GM10266 (cell line): ENCODE measurements at regions not wholly inside any gene's neighbourhood (a gene's known extent, or its start where the extent isn't known, plus 50 kb on each side); places are given as distances from the start of the nearest gene placed in this dataset.

Experiments used
- DNase-seq: peaks from one replicate; pipeline ENCODE4 v3.0.0; 2012; ENCODE audit errors: extremely low spot score
- TF ChIP-seq, protein P1 (sequence below): IDR thresholded peaks from 2 replicates; pipeline ENCODE4 v1.5.1; 2012; ENCODE audit warnings: mild to moderate bottlenecking, low read depth; ENCODE audit not compliant: control insufficient read depth, insufficient read depth; ENCODE audit errors: missing control alignments

DNA sequence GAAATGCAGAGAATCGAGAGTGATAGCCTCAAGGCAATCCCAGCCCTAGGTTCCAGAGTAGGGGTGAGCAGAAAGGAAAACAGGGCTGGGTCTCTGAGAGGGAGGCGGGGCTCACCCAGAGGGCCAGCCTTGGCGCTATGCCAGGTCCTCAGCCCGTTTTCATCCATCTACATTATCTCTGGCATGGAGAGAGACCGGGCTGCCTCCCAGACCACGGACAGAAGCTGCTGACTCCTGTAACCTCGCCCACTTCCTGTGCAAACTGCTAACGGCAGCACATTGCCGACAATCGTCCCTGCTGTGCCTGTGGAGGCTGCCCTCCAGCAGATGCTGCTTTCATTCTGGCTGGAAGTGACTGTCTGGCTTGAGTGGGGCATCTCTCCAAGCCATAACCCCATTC is 569.1 kb downstream of the NPHP4 start:
- DNase-seq, result no peak
- TF ChIP-seq, protein P1, sequence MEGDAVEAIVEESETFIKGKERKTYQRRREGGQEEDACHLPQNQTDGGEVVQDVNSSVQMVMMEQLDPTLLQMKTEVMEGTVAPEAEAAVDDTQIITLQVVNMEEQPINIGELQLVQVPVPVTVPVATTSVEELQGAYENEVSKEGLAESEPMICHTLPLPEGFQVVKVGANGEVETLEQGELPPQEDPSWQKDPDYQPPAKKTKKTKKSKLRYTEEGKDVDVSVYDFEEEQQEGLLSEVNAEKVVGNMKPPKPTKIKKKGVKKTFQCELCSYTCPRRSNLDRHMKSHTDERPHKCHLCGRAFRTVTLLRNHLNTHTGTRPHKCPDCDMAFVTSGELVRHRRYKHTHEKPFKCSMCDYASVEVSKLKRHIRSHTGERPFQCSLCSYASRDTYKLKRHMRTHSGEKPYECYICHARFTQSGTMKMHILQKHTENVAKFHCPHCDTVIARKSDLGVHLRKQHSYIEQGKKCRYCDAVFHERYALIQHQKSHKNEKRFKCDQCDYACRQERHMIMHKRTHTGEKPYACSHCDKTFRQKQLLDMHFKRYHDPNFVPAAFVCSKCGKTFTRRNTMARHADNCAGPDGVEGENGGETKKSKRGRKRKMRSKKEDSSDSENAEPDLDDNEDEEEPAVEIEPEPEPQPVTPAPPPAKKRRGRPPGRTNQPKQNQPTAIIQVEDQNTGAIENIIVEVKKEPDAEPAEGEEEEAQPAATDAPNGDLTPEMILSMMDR, result no peak

DNA sequence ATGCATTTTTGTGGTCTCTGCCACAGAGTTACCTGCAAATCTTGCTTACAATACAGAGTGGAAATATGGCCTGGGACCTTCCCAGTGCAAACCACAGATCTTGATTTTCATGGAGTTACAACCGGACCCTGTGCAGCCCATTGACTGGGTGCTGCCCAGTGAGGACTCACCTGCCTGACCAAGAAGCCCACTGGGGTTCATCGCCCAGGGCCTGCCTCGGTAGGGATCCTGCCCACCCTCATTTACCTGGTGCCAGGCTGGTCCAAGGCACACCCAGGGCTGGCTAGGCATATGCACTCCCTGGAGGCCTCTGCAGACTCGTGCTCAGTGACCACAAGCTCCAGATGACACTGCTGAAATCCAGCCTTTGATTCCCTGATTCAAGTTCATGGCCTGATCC is 572.7 kb downstream of the NPHP4 start:
- TF ChIP-seq, protein P1, result no peak
- DNase-seq, result no peak

DNA sequence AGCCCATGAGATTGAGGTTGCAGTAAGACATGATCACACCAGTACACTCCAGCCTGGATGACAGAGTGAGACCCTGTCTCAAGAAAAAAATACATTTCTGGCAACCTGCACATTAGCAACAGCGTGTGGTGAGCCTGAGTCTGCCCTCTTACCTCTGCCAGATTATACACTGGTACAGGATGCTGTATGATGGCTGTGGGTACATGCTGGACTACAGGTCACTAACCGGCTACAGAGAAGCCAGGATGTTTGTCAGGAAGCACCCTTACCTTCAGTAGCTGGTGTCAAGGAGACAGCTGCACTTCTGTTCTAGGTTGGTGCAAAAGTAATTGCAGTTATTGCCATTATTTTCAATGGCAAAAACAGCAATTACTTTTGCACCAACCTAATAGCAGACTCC is 575.7 kb downstream of the NPHP4 start:
- TF ChIP-seq, protein P1, result no peak

DNA sequence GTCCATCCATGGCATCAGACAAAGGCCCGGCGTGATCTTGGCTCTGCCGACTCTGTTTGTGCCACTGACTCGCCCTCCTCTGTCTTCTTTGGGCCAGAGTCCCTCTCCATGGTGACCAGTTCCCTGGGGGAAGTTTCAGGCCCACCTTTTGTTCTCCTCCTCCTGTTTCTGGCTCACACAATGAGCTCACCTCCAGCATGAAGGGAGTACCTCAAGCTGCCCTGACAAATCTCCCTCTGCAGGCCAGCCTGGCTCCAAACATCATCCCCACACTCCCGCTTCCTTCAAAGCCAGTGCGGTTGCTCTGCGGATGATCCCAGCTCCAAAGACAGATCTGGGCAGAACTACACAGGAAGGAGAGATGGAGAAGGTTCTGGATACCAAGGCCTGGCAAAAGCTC is 576.6 kb downstream of the NPHP4 start:
- TF ChIP-seq, protein P1, result no peak
- no peak for DNase-seq

More for the DNA sequence above, 575.7 kb downstream of the NPHP4 start:
- DNase-seq, result no peak

DNA sequence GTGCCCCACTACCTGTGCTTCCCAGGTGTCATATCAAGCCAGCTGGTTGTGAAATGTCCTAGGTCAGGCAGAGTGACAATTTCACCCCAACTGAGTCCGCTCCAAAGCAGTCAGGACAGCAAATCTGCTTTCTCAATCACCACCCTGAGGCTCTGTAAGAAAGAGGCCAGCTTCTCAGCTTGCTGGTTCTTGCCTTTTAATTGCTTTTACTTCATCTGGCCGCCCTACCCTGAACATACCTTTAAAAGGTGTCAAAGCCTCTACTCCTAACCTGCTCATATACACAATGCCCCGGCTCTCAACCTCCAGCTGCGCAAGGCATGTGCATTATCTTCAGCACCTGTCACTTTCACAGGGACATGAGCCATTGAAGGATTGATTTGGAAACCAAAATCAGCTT is 581.6 kb downstream of the NPHP4 start:
- TF ChIP-seq, protein P1, result no peak
- no peak for DNase-seq

DNA sequence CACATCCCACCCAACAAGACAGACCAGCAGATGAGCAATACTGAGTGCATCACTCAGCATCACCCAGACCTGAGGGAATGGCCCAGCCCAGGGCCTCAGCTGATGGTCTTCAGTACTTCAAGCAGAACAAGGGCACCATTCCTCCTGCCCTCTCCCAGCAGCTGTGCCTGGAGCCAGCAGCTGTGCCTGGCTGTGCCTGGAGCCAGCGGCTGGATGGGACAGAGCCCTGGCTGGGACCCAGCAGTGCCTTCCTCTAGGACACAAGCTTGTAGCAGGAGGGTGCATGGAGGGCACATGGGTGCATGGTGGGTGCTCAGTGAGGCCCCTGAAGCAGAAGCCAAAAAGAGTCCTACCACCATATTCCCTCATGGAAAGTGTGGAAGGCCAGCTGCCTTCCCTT is 583.8 kb downstream of the NPHP4 start:
- DNase-seq, result no peak
- TF ChIP-seq, protein P1, result no peak

DNA sequence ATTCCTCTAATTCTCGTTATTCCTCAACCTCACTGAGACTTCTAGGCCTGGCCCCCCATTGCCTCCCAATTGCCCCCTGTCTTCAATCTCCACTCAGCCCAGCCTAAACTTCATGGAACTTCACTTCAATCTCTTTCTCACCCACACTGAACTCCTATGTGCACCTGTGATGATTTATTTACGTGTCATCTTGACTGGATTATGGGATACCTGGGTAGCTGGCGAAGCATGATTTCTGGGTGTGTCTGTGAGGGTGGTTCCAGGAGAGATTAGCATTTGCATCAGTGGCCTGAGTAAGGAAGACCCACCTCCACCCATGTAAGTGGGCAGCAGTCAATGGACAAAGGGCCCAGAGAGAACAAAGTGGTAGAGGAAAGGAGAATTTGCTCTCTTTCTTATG is 587.0 kb downstream of the NPHP4 start:
- DNase-seq, result no peak
- TF ChIP-seq, protein P1, result no peak
